Occipital lobe (tissue), 1 donor: ENCODE measurements at regions not wholly inside any gene's neighbourhood (a gene's known extent, or its start where the extent isn't known, plus 50 kb on each side); places are given as distances from the start of the nearest gene placed in this dataset.
"Not testable (repeated sequence)": the region's sequence is repeated elsewhere in the genome, so short reads cannot be mapped to it uniquely, and the experiment has no call there.

Source experiments
- DNase-seq: peaks from one replicate; lab custom pipeline; 2025; lab: John Stamatoyannopoulos, UW

DNA sequence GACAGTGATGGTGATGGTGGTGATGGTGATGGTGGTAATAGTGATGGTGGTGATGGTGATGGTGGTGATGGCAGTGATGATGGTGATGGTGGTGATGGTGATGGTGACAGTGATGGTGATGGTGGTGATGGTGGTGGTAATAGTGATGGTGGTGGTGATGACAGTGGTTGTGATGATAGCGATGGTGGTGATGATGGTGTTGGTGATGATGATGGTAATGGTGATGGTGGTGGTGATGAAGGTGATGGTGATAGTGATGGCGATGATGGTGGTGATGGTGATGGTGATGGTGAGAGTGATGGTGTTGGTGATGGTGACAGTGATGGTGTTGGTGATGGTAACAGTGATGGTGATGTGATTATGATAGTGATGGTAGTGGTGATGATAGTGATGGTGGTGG lies 94.3 kb downstream of the ASB1 start:
- DNase-seq, result no peak

DNA sequence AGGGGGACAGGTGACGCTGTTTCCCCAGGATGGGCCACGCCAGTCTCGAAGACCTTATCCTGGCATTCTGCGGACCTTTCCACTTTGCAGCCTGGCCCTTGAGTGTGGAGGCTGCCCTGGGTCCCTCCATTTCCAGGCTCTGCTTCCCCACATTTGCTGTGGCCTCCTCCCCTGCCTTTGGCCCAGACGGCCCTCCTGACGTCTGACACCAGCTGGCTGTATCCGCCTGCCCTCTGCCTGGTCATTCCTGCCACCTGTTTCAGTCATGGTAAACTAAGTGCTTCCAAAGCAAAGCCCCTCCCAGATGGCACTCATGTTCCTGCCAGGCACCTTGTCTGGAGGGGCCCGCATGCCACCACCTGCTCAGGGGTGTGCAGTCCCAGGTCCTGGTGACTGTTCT lies 95.1 kb downstream of the ASB1 start:
- no peak for DNase-seq

DNA sequence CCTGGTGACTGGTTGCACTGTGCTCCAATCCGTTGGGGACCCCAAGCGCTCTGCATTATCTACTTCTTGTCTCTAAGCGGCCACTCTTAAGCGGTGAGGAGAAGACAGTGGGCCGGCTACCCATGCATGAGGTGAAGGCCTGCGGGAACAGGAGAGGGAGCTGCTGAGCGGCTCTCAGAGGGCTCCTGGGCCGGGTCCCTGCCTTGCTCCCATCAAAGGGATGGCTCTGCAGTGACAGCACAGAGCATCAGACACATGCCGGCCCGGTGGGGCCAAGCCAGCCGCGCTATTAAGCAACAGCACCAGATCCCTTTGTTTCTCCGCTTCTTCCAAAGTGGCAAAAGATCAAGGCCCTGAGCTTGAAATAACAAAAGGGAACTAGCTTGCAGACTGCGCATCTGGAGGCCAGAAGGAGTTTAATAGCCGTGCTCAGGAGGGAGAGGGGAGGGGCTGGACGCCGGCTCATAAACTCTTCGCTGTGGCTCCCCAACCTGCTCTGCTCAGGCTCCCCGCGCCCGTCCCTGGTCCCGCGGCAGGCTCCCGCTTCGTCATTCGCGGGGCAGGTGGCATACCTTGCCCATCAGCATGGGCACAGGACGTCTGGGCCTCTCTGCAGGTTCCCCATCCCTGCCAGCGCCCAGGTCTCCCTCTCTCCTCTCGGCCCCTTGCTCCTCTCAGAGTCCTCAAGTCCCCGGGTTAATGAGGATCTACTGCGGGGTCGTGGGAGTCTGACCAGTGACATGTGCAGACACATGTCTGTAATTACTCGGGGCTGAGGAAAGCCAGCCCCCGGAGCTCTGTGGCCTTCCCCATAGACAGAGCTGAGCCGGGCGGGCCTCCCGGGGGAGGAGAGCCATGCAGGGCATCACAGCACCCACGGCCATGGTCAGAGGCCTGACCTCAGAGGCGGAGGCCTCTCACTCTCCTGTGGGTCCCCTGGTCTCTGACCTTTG lies 96.7 kb downstream of the ASB1 start:
- DNase-seq, result no peak

DNA sequence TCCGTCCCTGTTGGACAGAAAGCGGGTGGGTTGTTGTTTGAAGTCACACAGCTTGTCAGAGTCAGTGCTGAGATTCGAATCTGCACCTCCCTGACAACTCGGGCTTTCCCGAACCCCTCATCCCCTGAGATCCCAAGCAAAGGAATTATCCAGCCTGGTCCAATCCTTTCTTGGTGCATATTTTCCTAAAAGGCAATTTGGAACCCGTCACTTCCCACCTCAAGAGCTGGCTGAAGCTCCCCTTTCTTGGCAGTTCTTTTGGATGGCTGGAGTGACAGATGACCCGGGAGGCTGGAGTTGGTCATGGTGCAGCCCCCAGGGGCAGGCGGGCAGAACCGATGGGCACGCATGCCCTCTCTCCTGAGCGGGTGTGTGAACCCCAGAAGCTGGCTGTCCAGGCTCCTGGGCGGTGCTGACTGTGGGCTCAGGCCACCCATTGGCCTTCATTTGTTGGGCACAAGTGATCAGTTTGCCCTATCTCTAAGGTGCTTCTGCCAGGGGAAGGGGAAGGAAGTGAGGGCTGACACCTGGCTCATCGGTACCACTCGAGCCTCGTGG lies 97.8 kb downstream of the ASB1 start:
- DNase-seq, result no peak

DNA sequence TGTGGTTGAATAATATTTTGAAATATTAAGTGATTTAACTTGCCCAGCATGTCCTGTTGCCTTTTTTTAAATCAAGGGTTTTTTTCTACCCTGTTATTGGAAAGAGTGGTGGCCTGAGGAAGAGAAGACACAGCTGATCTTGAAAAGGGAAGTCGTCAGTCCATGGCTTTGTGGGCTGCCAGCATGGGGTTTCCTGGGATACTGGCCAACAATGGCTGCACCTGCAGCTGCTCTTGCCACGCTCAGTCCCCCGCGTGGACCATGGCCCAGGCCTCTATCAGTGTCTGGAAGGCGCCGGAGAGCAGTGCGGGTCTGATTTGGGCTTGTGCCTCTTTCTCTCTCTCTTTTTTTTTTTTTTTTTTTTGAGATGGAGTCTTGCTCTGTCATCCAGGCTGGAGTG lies 99.3 kb downstream of the ASB1 start:
- DNase-seq, result no peak

DNA sequence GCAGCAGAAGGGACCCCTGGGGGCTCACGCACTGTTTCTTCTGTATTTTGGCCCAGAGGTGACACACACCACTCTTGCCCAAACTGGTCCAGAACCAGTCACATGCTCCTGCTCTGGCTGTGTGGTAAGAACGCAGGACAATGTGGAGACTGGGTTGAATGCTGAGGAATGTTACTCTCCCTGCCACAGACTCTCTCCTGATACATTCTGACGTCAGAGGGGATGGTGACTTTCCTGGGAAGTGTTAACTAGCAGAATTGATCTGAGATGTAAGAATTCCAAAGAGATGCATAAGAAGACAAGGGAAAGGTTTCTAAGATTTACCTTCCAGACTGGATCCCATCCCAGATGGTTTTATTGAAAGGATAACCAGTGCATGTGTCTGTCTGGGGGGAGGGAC lies 100.8 kb downstream of the ASB1 start:
- DNase-seq, result no peak

DNA sequence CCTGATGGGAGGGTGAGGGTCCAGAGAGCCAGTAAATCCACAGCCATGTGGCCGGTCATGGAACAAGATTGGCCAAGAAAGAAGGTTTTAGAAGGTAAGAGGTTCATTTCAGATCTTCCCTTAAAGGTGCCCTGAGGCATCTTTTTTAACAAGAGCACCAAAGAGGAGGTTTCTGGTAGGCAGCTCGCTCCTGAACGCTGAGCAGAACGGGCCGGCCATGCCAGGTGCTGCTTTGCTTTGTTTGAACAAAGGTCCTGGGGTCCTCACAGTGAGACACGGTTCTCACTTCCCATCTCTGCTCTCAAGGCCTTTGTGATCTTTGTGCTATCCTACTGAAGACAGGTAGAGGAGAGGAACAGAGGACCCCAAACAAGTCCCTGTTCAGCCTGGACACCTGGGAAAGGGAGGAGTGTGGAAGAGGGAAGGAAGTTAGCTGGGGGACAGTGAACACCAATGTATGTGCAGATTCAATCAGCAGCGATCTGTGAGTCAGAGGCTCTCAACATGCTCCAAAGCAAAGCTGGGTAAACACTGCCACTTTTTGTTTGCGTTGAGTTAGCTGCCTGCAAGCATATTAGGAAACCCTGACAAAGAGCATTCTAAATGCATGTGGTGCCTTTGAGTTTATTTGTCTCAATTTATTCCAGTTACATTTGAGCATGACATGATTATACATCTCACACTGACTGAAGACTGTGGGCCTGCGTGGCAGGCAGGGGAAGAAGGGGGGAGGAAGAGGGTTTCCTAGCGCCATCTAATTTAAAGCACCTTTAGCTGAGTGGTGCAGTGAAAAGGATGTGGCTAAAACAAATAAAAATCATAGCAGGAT lies 102.4 kb downstream of the ASB1 start:
- DNase-seq, result no peak

DNA sequence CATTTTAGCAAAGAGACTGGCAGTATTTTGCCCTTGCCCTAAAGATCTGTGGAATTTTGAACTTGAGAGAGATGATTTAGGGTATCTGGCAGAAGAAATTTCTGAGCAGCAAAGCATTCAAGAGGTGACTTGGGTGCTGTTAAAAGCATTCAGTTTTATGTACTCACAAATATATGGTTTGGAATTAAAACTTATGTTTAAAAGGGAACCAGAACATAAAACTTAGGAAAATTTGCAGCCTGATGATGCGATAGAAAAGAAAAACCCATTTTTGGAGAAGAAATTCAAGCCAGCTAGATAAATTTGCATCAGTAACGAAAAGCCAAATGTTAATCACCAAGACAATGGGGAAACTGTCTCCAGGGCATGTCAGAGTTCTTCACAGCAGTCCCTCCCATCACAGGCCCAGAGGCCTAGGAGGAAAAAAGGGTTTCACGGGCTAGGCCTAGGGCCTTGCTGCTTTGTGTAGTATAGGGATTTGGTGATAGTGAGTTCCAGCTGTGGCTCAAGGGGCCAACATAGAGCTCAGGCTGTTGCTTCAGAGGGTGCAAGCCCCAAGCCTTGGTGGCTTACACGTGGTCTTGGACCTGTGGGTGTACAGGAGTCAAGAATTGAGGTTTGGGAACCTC lies 104.4 kb downstream of the ASB1 start:
- DNase-seq, result not testable (repeated sequence)

DNA sequence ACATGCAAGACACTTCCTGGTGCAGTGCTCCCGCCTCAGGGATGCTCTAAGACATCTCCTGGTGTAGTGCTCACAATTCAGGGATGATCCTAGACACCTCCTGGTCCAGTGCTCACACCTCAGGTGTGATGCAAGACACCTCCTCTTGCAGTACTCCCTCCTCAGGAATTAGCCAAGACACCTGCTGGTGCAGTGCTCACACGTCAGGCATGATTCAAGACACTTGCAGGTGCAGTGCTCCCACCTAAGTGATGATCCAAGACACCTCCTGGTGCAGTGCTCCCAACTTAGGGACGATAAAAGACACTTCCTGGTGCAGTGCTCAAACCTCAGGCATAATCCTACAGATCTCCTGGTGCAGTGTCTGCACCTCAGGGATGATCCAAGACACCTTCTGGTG lies 117.0 kb downstream of the ASB1 start:
- DNase-seq, result not testable (repeated sequence)

DNA sequence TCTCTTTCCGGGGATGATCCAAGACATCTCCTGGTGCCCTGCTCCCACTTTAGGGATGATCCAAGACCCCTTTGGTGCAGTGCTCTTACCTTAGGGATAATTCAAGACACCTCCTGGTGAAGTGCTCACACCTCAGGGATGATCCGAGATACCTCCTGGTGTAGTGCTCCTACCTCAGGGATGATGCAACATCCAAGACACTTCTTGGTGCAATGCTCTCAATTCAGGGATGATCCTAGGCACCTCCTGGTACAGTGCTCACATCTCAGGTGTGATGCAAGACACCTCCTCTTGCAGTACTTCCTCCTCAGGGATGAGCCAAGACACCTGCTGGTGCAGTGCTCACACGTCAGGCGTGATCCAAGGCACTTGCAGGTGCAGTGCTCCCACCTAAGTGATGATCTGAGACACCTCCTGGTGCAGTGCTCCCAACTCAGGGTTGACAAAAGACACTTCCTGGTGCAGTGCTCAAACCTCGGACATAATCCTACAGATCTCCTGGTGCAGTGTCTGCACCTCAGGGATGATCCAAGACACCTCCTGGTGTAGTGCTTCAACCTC lies 122.3 kb downstream of the ASB1 start:
- no peak for DNase-seq

DNA sequence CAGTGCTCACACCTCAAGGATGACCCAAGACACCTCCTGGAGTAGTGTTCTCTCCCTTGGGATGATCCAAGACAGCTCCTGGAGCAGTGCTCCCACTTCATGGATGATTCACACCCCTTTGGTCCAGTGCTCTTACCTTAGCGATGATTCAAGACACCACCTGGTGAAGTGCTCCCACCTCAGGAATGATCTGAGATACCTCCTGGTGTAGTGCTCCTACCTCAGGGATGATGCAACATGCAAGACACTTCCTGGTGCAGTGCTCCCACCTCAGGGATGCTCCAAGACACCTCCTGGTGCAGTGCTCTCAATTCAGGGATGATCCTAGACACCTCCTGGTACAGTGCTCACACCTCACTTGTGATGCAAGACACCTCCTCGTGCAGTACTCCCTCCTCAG lies 123.1 kb downstream of the ASB1 start:
- no peak for DNase-seq

DNA sequence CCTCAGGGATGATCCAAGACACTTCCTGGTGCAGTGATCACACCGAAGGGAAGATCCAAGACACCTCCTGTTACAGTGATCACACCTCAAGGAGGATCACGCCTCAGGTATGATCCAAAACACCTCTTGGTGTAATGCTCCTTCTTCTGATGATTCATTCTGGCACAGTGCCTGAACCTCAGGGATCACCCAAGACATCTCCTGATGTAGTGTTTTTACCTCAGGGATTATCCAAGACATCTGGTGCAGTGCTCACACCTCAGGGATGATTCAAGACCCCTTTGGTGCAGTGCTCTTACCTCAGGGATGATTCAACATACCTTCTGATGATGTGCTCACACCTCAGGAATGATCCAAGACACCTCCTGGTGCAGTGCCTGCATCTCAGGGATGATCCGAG lies 124.4 kb downstream of the ASB1 start:
- DNase-seq, result no peak

DNA sequence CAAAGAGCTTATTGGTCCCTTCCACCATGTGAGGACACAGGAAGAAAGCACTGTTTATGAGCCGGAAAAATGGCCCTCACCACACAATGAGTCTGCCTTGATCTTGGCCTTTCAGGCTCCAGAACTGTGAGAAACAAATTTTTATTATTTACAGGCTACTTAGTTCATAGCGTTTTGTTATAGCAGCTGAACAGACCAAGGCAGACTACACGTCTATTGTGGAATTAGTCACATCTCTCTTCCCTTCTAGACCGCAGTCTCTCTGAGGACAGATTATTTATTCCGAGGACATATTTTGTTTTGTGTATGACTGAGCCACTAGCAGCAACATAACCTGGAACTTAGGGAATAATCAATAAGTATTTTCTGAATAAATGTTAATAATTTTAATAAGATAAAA lies 125.5 kb downstream of the ASB1 start:
- no peak for DNase-seq

DNA sequence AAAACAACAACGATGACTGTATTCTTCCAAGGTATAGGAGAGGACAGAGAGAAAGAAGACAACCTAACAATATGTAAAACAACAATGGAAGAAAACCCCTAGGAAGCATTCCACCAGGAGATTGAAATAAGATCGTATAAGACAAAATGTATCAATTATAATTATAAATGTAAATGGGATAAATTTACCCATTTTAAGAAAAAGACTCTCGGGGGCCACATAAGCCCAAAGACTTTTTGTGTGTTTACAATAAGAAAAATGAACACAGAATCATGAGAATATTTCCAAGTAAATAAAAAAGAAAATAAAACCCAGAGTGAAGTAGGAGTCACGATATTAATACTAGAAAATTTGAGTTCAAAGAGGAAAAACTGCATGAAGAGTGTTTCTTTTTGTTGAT lies 126.4 kb downstream of the ASB1 start:
- no peak for DNase-seq

DNA sequence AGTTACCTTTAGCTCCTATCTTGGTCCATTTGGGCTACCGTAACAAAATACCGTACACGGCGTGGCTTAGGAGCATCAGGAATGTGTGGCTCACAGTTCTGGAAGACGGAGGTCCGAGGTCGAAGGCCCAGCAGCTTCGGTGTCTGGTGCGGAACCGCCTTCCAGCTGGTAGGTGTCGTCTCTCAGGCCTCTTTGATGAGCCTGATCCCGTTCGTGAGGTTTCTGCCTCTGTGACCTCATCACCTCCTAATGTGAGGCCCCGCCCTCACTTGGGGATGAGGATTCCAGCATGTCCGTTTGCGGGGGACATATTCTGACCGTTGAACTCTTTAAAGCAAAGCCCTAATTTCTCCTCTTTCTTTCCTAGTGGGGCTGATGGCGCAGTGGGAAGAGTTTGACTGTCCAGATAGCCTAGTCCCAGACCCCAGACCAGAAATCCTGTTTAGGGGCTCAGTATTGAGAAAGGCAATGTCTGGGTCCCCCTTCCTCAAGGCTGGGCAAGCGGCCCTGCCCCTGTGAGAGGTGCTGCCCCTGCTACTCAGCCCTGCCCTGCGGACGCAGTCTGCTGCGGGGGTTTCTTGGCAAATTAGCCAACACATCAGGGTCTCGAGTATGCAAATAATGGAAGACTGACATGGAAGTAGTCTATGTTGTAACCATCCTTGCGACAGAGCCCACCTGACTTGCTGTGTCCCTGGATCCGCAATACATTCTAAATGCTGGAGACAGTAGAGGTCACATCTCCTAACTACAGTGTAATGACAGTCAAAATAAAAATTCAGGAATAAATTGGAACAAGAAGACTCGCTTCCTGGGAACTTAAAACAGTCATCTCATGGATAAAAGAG lies 128.0 kb downstream of the ASB1 start:
- no peak for DNase-seq

DNA sequence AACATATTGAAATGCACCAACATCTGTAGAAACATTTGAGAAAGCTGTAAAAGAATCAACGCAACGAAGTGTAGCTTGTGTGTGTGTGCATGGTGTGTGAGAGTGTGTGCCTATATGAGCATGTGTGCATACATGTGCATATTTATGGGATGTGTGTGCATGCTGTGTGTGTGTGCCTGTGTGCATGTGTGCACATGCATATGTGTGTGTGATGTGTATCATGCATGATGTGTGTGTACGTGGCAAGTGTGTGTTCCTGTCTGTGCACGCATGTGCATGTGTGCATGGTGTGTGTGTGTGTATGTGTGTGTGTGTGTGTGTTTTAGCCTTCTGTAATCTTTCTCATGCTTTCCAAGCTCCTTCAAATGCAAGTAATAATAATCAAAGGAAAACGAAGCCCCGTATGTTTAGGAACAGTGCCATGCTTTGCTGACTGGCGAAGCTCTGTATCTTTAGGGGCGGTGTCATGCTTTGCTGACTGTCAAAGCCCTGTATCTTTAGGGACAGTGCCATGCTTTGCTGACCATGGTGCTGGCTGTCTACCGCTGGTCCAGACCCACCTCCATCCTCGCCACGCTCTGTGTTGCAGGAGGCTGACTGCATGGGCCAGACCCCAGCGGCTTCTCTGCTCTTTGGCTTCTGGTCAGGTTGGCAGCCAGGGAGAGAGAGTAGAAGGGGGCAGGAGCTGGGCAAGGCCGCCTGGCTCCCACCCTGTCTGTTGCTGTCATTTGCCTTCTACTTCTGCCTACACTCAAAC lies 129.2 kb downstream of the ASB1 start:
- DNase-seq, result no peak

DNA sequence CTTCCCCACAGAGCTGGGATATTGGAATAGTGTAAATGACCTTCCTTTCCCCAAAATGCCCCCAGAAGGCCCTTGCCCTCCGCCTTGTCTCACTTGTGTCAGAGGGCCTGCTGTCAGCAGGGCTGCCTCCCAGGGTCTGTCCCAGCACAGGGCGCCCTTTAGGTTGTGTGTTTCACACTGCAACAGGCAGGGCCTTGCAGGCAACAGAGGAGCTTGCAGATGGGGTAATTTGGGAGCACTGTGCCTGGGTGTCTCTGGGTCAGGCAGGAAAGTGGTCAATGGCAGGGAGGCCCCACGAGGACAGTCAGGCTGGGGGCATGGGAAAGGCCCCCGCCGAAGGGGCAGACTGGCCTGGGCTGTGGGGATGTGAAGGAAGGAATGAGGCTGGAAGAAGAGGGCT lies 130.7 kb downstream of the ASB1 start:
- DNase-seq, result no peak

DNA sequence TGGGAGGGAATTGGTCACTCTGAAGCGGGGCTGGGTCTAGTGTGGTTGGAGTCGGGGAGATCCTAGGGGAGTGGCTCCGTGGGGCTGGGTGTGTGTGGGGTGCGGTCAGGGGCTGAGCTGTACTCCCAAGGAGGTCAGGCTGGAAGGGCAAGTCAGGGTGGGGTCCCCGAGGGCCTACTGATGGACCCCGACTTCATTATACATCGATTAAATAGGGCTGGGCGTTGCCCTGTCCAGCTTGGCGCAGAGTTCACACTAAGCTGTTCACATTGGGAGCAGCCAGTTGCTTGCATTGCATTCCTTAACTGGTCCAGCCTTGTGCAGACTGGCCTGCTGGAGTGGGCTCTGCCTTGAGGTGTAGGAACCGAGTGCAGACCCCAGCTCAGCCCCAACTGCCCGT lies 131.2 kb downstream of the ASB1 start:
- DNase-seq, result no peak

DNA sequence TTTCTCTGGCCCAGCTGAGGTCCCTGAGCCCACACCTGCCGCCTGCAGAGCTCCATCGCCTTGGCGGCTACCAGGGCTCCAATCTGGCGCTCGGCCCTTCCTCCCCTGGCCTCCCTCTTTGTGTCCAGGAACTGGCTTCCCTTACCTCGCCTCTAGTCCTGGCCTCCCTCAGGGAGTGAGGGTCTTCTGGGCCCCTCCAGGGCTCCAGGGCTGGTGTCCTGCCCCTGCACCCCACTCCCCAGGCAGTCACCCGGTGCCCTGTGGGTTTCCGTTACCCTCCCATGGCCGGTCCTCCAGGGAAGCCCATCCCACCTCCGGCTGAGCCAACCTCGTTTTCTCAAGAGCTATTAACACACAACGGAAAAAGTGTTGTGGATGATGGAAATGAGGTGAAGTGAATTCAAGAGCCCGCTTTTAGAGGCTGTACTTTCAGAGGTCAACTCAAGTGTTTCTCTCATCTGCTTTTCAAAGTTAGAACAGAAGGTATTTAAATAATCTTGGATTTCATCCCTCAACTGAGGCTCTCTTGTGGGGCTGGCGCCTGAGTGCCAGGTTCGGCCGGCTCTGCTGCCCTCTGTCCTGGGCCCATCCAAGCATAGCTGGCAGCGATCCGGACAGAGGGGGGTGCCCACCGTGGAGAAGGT lies 131.9 kb downstream of the ASB1 start:
- DNase-seq, result no peak
